ENCODE measurements at regions not wholly inside any gene's neighbourhood (a gene's known extent, or its start where the extent isn't known, plus 50 kb on each side); places are given as distances from the start of the nearest gene placed in this dataset.

- Mint-ChIP-seq H3K4me3 (no peak overlapping the region), H3K27ac (no peak overlapping the region), H3K36me3 (no peaks in the 10 kb centered on the region), H3K27me3 (peaks cover 5% of the 10 kb centered on the region), H3K4me1 (ENCODE audit: unreplicated experiment) (peaks cover 18% of the 10 kb centered on the region), H3K9me3 (peaks cover 10% of the 10 kb centered on the region)
- TF ChIP-seq CTCF (conservative IDR thresholded peaks at IDR 0.05) = no peak
- no peak for DNase-seq (ENCODE audit: extremely low spot score, unreplicated experiment)
Measured at GRCh38 chr13:34815526-34815925, 126.5 kb upstream of the NBEA start.

DNA sequence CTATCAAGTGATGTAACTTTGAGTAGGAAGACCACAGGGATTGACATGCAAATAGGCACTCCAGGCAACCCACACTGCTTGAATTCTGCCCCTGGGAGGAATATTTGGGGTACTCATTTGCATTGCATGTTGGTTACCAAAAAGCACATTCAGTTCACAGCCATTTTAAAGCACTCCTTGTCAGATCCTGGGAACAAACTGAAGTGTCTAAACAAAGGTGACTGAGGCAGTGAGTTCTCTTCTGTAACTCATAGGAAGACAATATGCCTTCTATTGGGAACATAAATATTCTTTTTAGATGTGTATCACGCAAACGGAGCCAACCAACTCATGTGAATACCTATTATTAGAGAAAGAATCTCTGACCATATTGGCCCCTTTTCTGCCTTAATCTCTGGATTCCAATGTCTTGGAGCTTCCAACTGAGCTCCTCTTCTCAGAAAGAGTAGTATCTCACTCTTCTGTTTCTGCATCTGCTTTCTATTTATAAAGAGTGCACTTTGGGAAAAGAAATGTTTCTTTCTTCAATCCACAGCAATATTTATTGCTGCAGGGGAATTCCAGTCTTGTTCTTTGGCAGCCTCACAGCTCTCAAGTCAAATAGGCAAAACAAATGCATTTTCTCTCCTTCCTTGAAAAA, 125.7 kb upstream of the NBEA start:
- H3K4me1 Mint-ChIP-seq (ENCODE audit: unreplicated experiment) = peaks cover 18% of the 10 kb centered on the region
- peak overlapping the region; percentile 38 for H3K4me3 Mint-ChIP-seq
- peaks cover 5% of the 10 kb centered on the region for H3K27me3 Mint-ChIP-seq
- no peak for TF ChIP-seq CTCF (conservative IDR thresholded peaks at IDR 0.05)
- peaks cover 14% of the 10 kb centered on the region for H3K9me3 Mint-ChIP-seq
- H3K27ac Mint-ChIP-seq = peak overlapping the region; percentile 64
- no peaks in the 10 kb centered on the region for H3K36me3 Mint-ChIP-seq
- no peak for DNase-seq (ENCODE audit: extremely low spot score, unreplicated experiment)

- Mint-ChIP-seq H3K27ac (peak overlapping the region; percentile 64), H3K4me3 (peak overlapping the region; percentile 38), H3K4me1 (ENCODE audit: unreplicated experiment) (peaks cover 18% of the 10 kb centered on the region), H3K9me3 (peaks cover 9% of the 10 kb centered on the region), H3K36me3 (no peaks in the 10 kb centered on the region), H3K27me3 (peaks cover 5% of the 10 kb centered on the region)
- DNase-seq (ENCODE audit: extremely low spot score, unreplicated experiment) = no peak
- TF ChIP-seq CTCF (conservative IDR thresholded peaks at IDR 0.05) = no peak
Measured at GRCh38 chr13:34816908-34817665, 125.0 kb upstream of the NBEA start.

DNA sequence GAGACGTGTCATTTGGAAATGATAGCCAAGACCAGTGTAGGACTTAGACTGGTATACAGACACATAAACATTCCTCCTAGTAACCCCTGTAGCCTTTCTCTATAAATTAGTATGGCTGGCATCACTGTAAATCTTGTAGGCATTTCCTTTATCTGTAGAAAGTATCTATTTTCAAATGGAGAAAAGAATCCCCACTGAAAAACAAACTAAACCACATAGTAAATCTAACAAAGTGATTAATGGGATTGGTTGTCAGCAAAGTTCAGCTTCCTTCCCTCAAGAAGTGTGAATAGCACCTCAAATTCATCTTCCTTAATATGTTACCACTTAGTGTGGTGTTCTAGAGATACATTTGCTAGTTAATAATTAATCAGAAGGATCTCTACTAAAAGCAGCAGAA, 119.4 kb upstream of the NBEA start:
- DNase-seq (ENCODE audit: extremely low spot score, unreplicated experiment) = no peak
- no peak for TF ChIP-seq CTCF (conservative IDR thresholded peaks at IDR 0.05)
- Mint-ChIP-seq H3K27ac (no peak overlapping the region), H3K9me3 (peaks cover 14% of the 10 kb centered on the region), H3K4me3 (no peak overlapping the region), H3K27me3 (peaks cover 12% of the 10 kb centered on the region), H3K36me3 (no peaks in the 10 kb centered on the region), H3K4me1 (ENCODE audit: unreplicated experiment) (peaks cover 14% of the 10 kb centered on the region)

DNA sequence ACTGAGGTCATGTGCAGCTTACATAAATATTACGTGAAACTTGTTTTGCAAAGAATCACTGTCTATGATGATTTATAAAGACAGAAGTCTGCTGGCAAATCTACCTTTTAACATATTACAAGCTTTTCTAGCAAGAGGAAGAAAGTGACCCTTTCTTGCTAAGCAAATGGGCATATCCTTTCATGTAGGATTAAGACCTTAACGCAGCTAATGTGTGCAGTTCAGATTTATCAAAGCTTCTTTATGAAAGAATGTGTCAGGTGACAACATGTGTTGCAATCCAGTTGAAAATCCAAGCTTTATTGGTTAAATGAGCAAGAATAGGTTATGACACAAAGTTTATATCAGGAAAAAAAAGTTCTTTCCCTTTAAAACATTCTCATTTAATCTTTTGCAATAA, 115.6 kb upstream of the NBEA start:
- peaks cover 10% of the 10 kb centered on the region for H3K9me3 Mint-ChIP-seq
- H3K36me3 Mint-ChIP-seq = no peaks in the 10 kb centered on the region
- H3K4me1 Mint-ChIP-seq (ENCODE audit: unreplicated experiment) = peaks cover 14% of the 10 kb centered on the region

More for the DNA sequence above, 115.6 kb upstream of the NBEA start:
- DNase-seq (ENCODE audit: extremely low spot score, unreplicated experiment) = no peak
- peaks cover 22% of the 10 kb centered on the region for H3K27me3 Mint-ChIP-seq
- no peak for TF ChIP-seq CTCF (conservative IDR thresholded peaks at IDR 0.05)
- peak overlapping the region; percentile 34 for H3K27ac Mint-ChIP-seq
- no peak overlapping the region for H3K4me3 Mint-ChIP-seq
